ENCODE measurements at regions not wholly inside any gene's neighbourhood (a gene's known extent, or its start where the extent isn't known, plus 50 kb on each side); places are given as distances from the start of the nearest gene placed in this dataset.

DNA sequence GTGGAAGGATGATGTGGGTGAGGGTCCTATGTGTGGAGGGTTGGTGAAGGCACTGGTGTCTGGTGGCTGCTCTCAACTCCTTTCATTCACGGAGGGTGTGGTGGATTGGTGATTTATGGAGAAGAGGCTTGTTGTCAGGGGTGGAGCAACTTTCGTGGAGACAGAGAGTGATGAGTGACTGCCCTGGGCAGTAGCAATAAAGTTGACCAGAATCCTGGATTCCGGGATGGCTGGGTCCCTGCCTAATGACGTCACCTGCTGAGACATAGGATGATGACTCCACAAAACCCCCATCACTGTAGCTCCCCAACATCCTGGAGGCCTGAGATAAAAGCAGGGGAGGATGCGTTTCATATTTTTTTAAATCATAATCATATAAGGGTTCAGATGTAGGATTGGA lies 193.0 kb downstream of the ACKR3 start:
- H3K9me2 ChIP-seq = no peaks in the 10 kb centered on the region
- H2AFZ ChIP-seq (ENCODE audit: low read depth) = no peak overlapping the region
- no peaks in the 10 kb centered on the region; the same call in 1 of the 2 replicates for H3K27me3 ChIP-seq (ENCODE audit: insufficient read depth)
- H3K27ac ChIP-seq (ENCODE audit: low read depth in 2 of 2, low read length in 1 of 2) = no peak overlapping the region
- H3K9me3 ChIP-seq = no peaks in the 10 kb centered on the region
- no peak overlapping the region for H3K4me2 ChIP-seq
- no peaks in the 10 kb centered on the region for H3F3A ChIP-seq (replicated peaks; ENCODE audit: insufficient read depth)
- H4K20me1 ChIP-seq (ENCODE audit: insufficient read depth) = no peaks in the 10 kb centered on the region
- POLR2A ChIA-PET = no interaction called here
- H3K79me2 ChIP-seq (ENCODE audit: insufficient read depth) = no peaks in the 10 kb centered on the region
- no peak for TF ChIP-seq GABPA (IDR thresholded peaks at IDR 0.05; ENCODE audit: low read depth)
- TF ChIP-seq, protein P1, sequence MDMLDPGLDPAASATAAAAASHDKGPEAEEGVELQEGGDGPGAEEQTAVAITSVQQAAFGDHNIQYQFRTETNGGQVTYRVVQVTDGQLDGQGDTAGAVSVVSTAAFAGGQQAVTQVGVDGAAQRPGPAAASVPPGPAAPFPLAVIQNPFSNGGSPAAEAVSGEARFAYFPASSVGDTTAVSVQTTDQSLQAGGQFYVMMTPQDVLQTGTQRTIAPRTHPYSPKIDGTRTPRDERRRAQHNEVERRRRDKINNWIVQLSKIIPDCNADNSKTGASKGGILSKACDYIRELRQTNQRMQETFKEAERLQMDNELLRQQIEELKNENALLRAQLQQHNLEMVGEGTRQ (IDR thresholded peaks at IDR 0.05; ENCODE audit: borderline replicate concordance, low read depth, low read length) = no peak
- TF ChIP-seq FOXJ3 (CRISPR knock-in tag; IDR thresholded peaks at IDR 0.05) = no peak
- TF ChIP-seq, protein P2, sequence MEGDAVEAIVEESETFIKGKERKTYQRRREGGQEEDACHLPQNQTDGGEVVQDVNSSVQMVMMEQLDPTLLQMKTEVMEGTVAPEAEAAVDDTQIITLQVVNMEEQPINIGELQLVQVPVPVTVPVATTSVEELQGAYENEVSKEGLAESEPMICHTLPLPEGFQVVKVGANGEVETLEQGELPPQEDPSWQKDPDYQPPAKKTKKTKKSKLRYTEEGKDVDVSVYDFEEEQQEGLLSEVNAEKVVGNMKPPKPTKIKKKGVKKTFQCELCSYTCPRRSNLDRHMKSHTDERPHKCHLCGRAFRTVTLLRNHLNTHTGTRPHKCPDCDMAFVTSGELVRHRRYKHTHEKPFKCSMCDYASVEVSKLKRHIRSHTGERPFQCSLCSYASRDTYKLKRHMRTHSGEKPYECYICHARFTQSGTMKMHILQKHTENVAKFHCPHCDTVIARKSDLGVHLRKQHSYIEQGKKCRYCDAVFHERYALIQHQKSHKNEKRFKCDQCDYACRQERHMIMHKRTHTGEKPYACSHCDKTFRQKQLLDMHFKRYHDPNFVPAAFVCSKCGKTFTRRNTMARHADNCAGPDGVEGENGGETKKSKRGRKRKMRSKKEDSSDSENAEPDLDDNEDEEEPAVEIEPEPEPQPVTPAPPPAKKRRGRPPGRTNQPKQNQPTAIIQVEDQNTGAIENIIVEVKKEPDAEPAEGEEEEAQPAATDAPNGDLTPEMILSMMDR (IDR thresholded peaks at IDR 0.05) = no peak
- TF ChIP-seq ELF1 (IDR thresholded peaks at IDR 0.05) = no peak
- TF ChIP-seq, protein P3, sequence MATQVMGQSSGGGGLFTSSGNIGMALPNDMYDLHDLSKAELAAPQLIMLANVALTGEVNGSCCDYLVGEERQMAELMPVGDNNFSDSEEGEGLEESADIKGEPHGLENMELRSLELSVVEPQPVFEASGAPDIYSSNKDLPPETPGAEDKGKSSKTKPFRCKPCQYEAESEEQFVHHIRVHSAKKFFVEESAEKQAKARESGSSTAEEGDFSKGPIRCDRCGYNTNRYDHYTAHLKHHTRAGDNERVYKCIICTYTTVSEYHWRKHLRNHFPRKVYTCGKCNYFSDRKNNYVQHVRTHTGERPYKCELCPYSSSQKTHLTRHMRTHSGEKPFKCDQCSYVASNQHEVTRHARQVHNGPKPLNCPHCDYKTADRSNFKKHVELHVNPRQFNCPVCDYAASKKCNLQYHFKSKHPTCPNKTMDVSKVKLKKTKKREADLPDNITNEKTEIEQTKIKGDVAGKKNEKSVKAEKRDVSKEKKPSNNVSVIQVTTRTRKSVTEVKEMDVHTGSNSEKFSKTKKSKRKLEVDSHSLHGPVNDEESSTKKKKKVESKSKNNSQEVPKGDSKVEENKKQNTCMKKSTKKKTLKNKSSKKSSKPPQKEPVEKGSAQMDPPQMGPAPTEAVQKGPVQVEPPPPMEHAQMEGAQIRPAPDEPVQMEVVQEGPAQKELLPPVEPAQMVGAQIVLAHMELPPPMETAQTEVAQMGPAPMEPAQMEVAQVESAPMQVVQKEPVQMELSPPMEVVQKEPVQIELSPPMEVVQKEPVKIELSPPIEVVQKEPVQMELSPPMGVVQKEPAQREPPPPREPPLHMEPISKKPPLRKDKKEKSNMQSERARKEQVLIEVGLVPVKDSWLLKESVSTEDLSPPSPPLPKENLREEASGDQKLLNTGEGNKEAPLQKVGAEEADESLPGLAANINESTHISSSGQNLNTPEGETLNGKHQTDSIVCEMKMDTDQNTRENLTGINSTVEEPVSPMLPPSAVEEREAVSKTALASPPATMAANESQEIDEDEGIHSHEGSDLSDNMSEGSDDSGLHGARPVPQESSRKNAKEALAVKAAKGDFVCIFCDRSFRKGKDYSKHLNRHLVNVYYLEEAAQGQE (IDR thresholded peaks at IDR 0.05; ENCODE audit: low read depth, low read length) = no peak
- no peak for TF ChIP-seq NFIC (IDR thresholded peaks at IDR 0.05; ENCODE audit: borderline replicate concordance)
- no peak for TF ChIP-seq MXI1 (IDR thresholded peaks at IDR 0.05; ENCODE audit: low read depth, low read length)
- TF ChIP-seq NRF1 (IDR thresholded peaks at IDR 0.05; ENCODE audit: low read depth, low read length) = no peak
- no peak for TF ChIP-seq FOSL2 (IDR thresholded peaks at IDR 0.05; ENCODE audit: borderline replicate concordance, low read depth)
- TF ChIP-seq TCF12 (IDR thresholded peaks at IDR 0.05) = no peak
- TF ChIP-seq EZH2phosphoT487 (IDR thresholded peaks at IDR 0.05; ENCODE audit: borderline replicate concordance, low read depth) = no peak
- TF ChIP-seq YY1 (IDR thresholded peaks at IDR 0.05; ENCODE audit: low read depth) = no peak
- no peak for TF ChIP-seq EP300 (IDR thresholded peaks at IDR 0.05; ENCODE audit: borderline replicate concordance in 1 of 2, low read depth in 1 of 2, low read length in 1 of 2)
- TF ChIP-seq, protein P4, sequence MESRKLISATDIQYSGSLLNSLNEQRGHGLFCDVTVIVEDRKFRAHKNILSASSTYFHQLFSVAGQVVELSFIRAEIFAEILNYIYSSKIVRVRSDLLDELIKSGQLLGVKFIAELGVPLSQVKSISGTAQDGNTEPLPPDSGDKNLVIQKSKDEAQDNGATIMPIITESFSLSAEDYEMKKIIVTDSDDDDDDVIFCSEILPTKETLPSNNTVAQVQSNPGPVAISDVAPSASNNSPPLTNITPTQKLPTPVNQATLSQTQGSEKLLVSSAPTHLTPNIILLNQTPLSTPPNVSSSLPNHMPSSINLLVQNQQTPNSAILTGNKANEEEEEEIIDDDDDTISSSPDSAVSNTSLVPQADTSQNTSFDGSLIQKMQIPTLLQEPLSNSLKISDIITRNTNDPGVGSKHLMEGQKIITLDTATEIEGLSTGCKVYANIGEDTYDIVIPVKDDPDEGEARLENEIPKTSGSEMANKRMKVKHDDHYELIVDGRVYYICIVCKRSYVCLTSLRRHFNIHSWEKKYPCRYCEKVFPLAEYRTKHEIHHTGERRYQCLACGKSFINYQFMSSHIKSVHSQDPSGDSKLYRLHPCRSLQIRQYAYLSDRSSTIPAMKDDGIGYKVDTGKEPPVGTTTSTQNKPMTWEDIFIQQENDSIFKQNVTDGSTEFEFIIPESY (IDR thresholded peaks at IDR 0.05; ENCODE audit: borderline replicate concordance, low read depth) = no peak
- H3K9ac ChIP-seq = no peak overlapping the region
- no peaks in the 10 kb centered on the region for H3K4me1 ChIP-seq (ENCODE audit: control insufficient read depth in 1 of 2, insufficient read depth in 2 of 2, low read depth in 1 of 2, low read length in 1 of 2)
- H3K4me3 ChIP-seq (ENCODE audit: low read depth in 2 of 2, low read length in 1 of 2) = no peak overlapping the region
- CTCF ChIA-PET = no interaction called here
- WGBS (ENCODE audit: low lambda C conversion rate) = 41% methylated on average over 5 of the region's 5 CpGs
- DNase-seq = no peak
- no peaks in the 10 kb centered on the region for H3K36me3 ChIP-seq (replicated peaks in 1 of 2; ENCODE audit: control insufficient read depth in 1 of 2, insufficient read depth in 2 of 2, low read length in 1 of 2)
